OCI-LY3 (cell line): ENCODE measurements at regions not wholly inside any gene's neighbourhood (a gene's known extent, or its start where the extent isn't known, plus 50 kb on each side); places are given as distances from the start of the nearest gene placed in this dataset.

Source experiments
- H2AFZ ChIP-seq: fragments of 200-600, 300-600 bp; shearing (Covaris generic); 2 replicates; pipeline ENCODE4 v1.6.0; 2014; ENCODE audit warnings: antibody characterized with exemption, low read depth, low read length
- H3K27ac ChIP-seq: fragments of 200-600, 300-600 bp; sonication (generic); 2 replicates; pipeline ENCODE4 v1.5.1; 2014; ENCODE audit warnings: mild to moderate bottlenecking, low read length, moderate library complexity, mixed read lengths
- H3K27me3 ChIP-seq: fragments of 200-600, 300-600 bp; sonication (generic); 2 replicates; pipeline ENCODE4 v1.6.1; 2014; ENCODE audit warnings: low read depth, low read length, mixed read lengths
- H3K36me3 ChIP-seq: fragments of 200-600, 300-600 bp; sonication (generic); replicated peaks from 2 replicates; pipeline ENCODE3; 2014; ENCODE audit warnings: low read depth, low read length, mixed read lengths
- H3K4me1 ChIP-seq: fragments of 300-600, 200-600 bp; sonication (generic); 2 replicates; pipeline ENCODE4 v1.6.1; 2014; ENCODE audit warnings: low read length, mixed read lengths
- H3K4me2 ChIP-seq: fragments of 200-600, 300-600 bp; sonication (generic); 2 replicates; pipeline ENCODE4 v1.6.1; 2014; ENCODE audit warnings: low read length, mixed read lengths
- H3K4me3 ChIP-seq: fragments of 300-600, 200-600 bp; sonication (generic); 2 replicates; pipeline ENCODE4 v1.5.1; 2014; ENCODE audit warnings: antibody characterized with exemption, mild to moderate bottlenecking, low read length, moderate library complexity
- H3K79me2 ChIP-seq: fragments of 300-600, 200-600 bp; shearing (Covaris generic); 2 replicates; pipeline ENCODE4 v1.6.1; 2014; ENCODE audit warnings: mild to moderate bottlenecking, low read length, mixed read lengths
- H3K9ac ChIP-seq: fragments of 300-600, 200-600 bp; shearing (Covaris generic); 2 replicates; pipeline ENCODE4 v1.6.0; 2014; ENCODE audit warnings: mild to moderate bottlenecking, low read length, moderate library complexity
- H3K9me3 ChIP-seq: fragments of 200-600, 300-600 bp; shearing (Covaris generic); 2 replicates; pipeline ENCODE4 v1.6.1; 2014; ENCODE audit warnings: low read length, mixed read lengths; ENCODE audit not compliant: insufficient read depth
- H4K20me1 ChIP-seq: fragments of 200-600, 300-600 bp; sonication (generic); 2 replicates; pipeline ENCODE4 v1.6.1; 2016; ENCODE audit warnings: low read length, mixed read lengths; ENCODE audit not compliant: insufficient read depth
- CTCF ChIP-seq: fragments of 200-600, 300-600 bp; sonication (generic); IDR thresholded peaks from 2 replicates; pipeline ENCODE4 v1.5.1; 2014; ENCODE audit warnings: antibody characterized with exemption, low read length, low read depth
- EZH2phosphoT487 ChIP-seq: fragments of 200-600 bp; shearing (Covaris generic); IDR thresholded peaks from 2 replicates; pipeline ENCODE4 v1.6.1; 2018; ENCODE audit warnings: antibody characterized with exemption, mixed run types, low read depth

- TF ChIP-seq EZH2phosphoT487 (no peak), CTCF (no peak)
- Histone ChIP-seq H3K27ac (no peak overlapping the region), H3K4me2 (no peak overlapping the region), H3K27me3 (no peaks in the 10 kb centered on the region), H4K20me1 (no peaks in the 10 kb centered on the region), H3K79me2 (no peaks in the 10 kb centered on the region), H3K4me3 (no peak overlapping the region), H3K9me3 (peaks cover 2% of the 10 kb centered on the region; the same call in 1 of the 2 replicates), H3K4me1 (0 out of 2 replicates have a peak, but pooled peaks cover 2% of the 10 kb centered on the region), H3K36me3 (no peaks in the 10 kb centered on the region), H2AFZ (no peak overlapping the region), H3K9ac (no peak overlapping the region)
These were observed 147.4 kb upstream of the RXFP1 start for GRCh38 chr4:158374318-158374717.

GRCh38 chr4:158376106-158376840 lies 145.4 kb upstream of the RXFP1 start:
- H2AFZ ChIP-seq = no peak overlapping the region
- no peak overlapping the region for H3K4me3 ChIP-seq

GRCh38 chr4:158384414-158384813 lies 137.3 kb upstream of the RXFP1 start:
- Histone ChIP-seq H3K36me3 (no peaks in the 10 kb centered on the region), H4K20me1 (no peaks in the 10 kb centered on the region), H3K27ac (no peak overlapping the region), H3K9ac (no peak overlapping the region), H3K27me3 (no peaks in the 10 kb centered on the region), H3K4me2 (no peak overlapping the region), H2AFZ (no peak overlapping the region), H3K4me1 (peaks cover 14% of the 10 kb centered on the region), H3K79me2 (no peaks in the 10 kb centered on the region), H3K9me3 (peaks cover 9% of the 10 kb centered on the region; the same call in 1 of the 2 replicates), H3K4me3 (no peak overlapping the region)
- TF ChIP-seq CTCF (no peak), EZH2phosphoT487 (no peak)

More at GRCh38 chr4:158376106-158376840, 145.4 kb upstream of the RXFP1 start:
- Histone ChIP-seq H3K9me3 (peaks cover 12% of the 10 kb centered on the region; the same call in 1 of the 2 replicates), H3K4me1 (0 out of 2 replicates have a peak, but pooled peaks cover 5% of the 10 kb centered on the region), H3K4me2 (no peak overlapping the region), H4K20me1 (no peaks in the 10 kb centered on the region), H3K9ac (no peak overlapping the region), H3K27me3 (no peaks in the 10 kb centered on the region), H3K79me2 (no peaks in the 10 kb centered on the region), H3K36me3 (no peaks in the 10 kb centered on the region), H3K27ac (no peak overlapping the region)
- TF ChIP-seq EZH2phosphoT487 (no peak), CTCF (no peak)

GRCh38 chr4:158395343-158395742 lies 126.3 kb upstream of the RXFP1 start:
- no peaks in the 10 kb centered on the region for H4K20me1 ChIP-seq
- no peak overlapping the region for H3K9ac ChIP-seq
- H3K9me3 ChIP-seq = no peaks in the 10 kb centered on the region
- no peak overlapping the region for H3K27ac ChIP-seq
- H3K36me3 ChIP-seq = no peaks in the 10 kb centered on the region
- no peak overlapping the region for H3K4me2 ChIP-seq
- H3K4me1 ChIP-seq = no peaks in the 10 kb centered on the region
- H3K27me3 ChIP-seq = no peaks in the 10 kb centered on the region
- no peaks in the 10 kb centered on the region for H3K79me2 ChIP-seq
- H3K4me3 ChIP-seq = no peak overlapping the region
- no peak overlapping the region for H2AFZ ChIP-seq
- no peak for TF ChIP-seq EZH2phosphoT487
- TF ChIP-seq CTCF = no peak
